ENCODE measurements at regions not wholly inside any gene's neighbourhood (a gene's known extent, or its start where the extent isn't known, plus 50 kb on each side); places are given as distances from the start of the nearest gene placed in this dataset.

- intact Hi-C loops (cut with DNase I), result no loop called here
- Histone ChIP-seq H3K4me1 (no peaks in the 10 kb centered on the region), H3K27ac (no peak overlapping the region), H3K27me3 (ENCODE audit: insufficient read depth in 3 of 3, low read length in 2 of 3) (no peaks in the 10 kb centered on the region), H3K4me3 (no peak overlapping the region), H3K9me3 (no peaks in the 10 kb centered on the region), H3K36me3 (ENCODE audit: insufficient read depth in 1 of 2, low read depth in 1 of 2) (no peaks in the 10 kb centered on the region)
- no peak for TF ChIP-seq CTCF (IDR thresholded peaks at IDR 0.05)
- ATAC-seq, result no peak
- WGBS, 3 donors, result 65 to 82% (median 74%) methylated on average over 3 of the region's 3 CpGs
- no peak for DNase-seq
Observed at GRCh38 chr3:144362126-144362525, 390.5 kb downstream of the DIPK2A start.

GRCh38 chr3:144363856-144364255 lies 392.2 kb downstream of the DIPK2A start:
- TF ChIP-seq CTCF (IDR thresholded peaks at IDR 0.05), result no peak
- no peaks in the 10 kb centered on the region for H3K9me3 ChIP-seq
- ATAC-seq, result no peak
- H3K4me1 ChIP-seq, result no peaks in the 10 kb centered on the region
- intact Hi-C loops (cut with DNase I), result no loop called here
- no peaks in the 10 kb centered on the region for H3K36me3 ChIP-seq (ENCODE audit: insufficient read depth in 1 of 2, low read depth in 1 of 2)
- H3K4me3 ChIP-seq, result no peak overlapping the region
- DNase-seq, result no peak
- H3K27ac ChIP-seq, result no peak overlapping the region
- WGBS, 3 donors, result 84 to 88% (median 85%) methylated on average over 5 of the region's 5 CpGs
- no peaks in the 10 kb centered on the region for H3K27me3 ChIP-seq (ENCODE audit: insufficient read depth in 3 of 3, low read length in 2 of 3)

- no peaks in the 10 kb centered on the region for H3K9me3 ChIP-seq
Observed at GRCh38 chr3:144364737-144365136, 393.1 kb downstream of the DIPK2A start.

GRCh38 chr3:144369129-144369879 lies 397.7 kb downstream of the DIPK2A start:
- Histone ChIP-seq H3K27ac (no peak overlapping the region), H3K4me1 (no peaks in the 10 kb centered on the region), H3K36me3 (ENCODE audit: insufficient read depth in 1 of 2, low read depth in 1 of 2) (no peaks in the 10 kb centered on the region), H3K9me3 (peaks cover 2% of the 10 kb centered on the region), H3K27me3 (ENCODE audit: insufficient read depth in 3 of 3, low read length in 2 of 3) (peaks cover 0 to 2% (median 0%) of the 10 kb centered on the region in 3 donors), H3K4me3 (no peak overlapping the region)
- no peak for ATAC-seq
- no peak for DNase-seq
- TF ChIP-seq CTCF (IDR thresholded peaks at IDR 0.05), result no peak
- WGBS, 3 donors, result 71 to 95% (median 74%) methylated on average over 2 of the region's 2 CpGs
- intact Hi-C loops (cut with DNase I), result no loop called here

More at GRCh38 chr3:144364737-144365136, 393.1 kb downstream of the DIPK2A start:
- intact Hi-C loops (cut with DNase I), result no loop called here
- ATAC-seq (no peak), DNase-seq (no peak)
- TF ChIP-seq CTCF (IDR thresholded peaks at IDR 0.05), result no peak
- no peaks in the 10 kb centered on the region for H3K36me3 ChIP-seq (ENCODE audit: insufficient read depth in 1 of 2, low read depth in 1 of 2)
- H3K27me3 ChIP-seq (ENCODE audit: insufficient read depth in 3 of 3, low read length in 2 of 3), result peaks cover 0 to 2% (median 0%) of the 10 kb centered on the region in 3 donors
- no peaks in the 10 kb centered on the region for H3K4me1 ChIP-seq
- no peak overlapping the region for H3K4me3 ChIP-seq
- WGBS, 3 donors, result 56 to 62% (median 58%) methylated on average over 2 of the region's 2 CpGs
- H3K27ac ChIP-seq, result no peak overlapping the region

GRCh38 chr3:144375088-144375487 lies 403.5 kb downstream of the DIPK2A start:
- WGBS, 3 donors, result 72 to 85% (median 79%) methylated on average over 1 of the region's 1 CpG
- no peak for DNase-seq
- Histone ChIP-seq H3K27me3 (ENCODE audit: insufficient read depth in 3 of 3, low read length in 2 of 3) (no peaks in the 10 kb centered on the region), H3K4me3 (no peak overlapping the region), H3K4me1 (no peaks in the 10 kb centered on the region), H3K9me3 (peaks cover 2% of the 10 kb centered on the region), H3K36me3 (ENCODE audit: insufficient read depth in 1 of 2, low read depth in 1 of 2) (no peaks in the 10 kb centered on the region), H3K27ac (no peak overlapping the region)
- intact Hi-C loops (cut with DNase I), result no loop called here
- no peak for ATAC-seq
- TF ChIP-seq CTCF (IDR thresholded peaks at IDR 0.05), result no peak
